Caco-2 (cell line): ENCODE measurements at regions not wholly inside any gene's neighbourhood (a gene's known extent, or its start where the extent isn't known, plus 50 kb on each side); places are given as distances from the start of the nearest gene placed in this dataset.

Experiments used
- BruUV-seq: library from RNA; stranded (reverse); fragments of 400-500 nt; replicated peaks from 2 replicates; lab custom pipeline; 2021; lab: Mats Ljungman, UMichigan
- CTCF ChIA-PET: fragments of 300-600 bp; sonication (Branson Sonifier 250); formaldehyde crosslinking; loops from one replicate; lab custom pipeline; 2022; ENCODE audit warnings: antibody characterized with exemption; lab: Charles Lee
- POLR2A ChIA-PET: fragments of 300-600 bp; sonication (Branson Sonifier 250); formaldehyde crosslinking; loops from one replicate; lab custom pipeline; 2022; ENCODE audit warnings: antibody characterized with exemption; lab: Charles Lee
- DNase-seq, 2 experiments: peaks; one replicate each; pipeline versions ENCODE4 v3.0.0 to v3.0.0-alpha.2; 2020 to 2022
- H3K27me3 ChIP-seq: replicated peaks from 2 replicates; pipeline ENCODE4 v1.6.0; 2011; ENCODE audit warnings: low read length; ENCODE audit not compliant: control insufficient read depth, insufficient read depth
- H3K36me3 ChIP-seq: 2 replicates; pipeline ENCODE4 v1.5.1; 2011; ENCODE audit warnings: low read length; ENCODE audit not compliant: control insufficient read depth, insufficient read depth
- H3K4me1 ChIP-seq: fragments of 250-450 bp; sonication (Bioruptor Pico); 2 replicates; pipeline ENCODE4 v1.5.1; 2020; ENCODE audit warnings: mild to moderate bottlenecking
- H3K4me3 ChIP-seq: 2 replicates; pipeline ENCODE4 v1.5.1; 2011; ENCODE audit warnings: low read depth, mild to moderate bottlenecking, control low read depth, low read length
- H3K9me3 ChIP-seq: fragments of 250-450 bp; sonication (Bioruptor Pico); 2 replicates; pipeline ENCODE4 v1.5.1; 2020; ENCODE audit warnings: mild to moderate bottlenecking, moderate library complexity
- H3K27ac Mint-ChIP-seq: one replicate; pipeline ENCODE4 v1.8.0; 2022; ENCODE audit warnings: mixed read lengths; ENCODE audit not compliant: unreplicated experiment
- H3K27me3 Mint-ChIP-seq: one replicate; pipeline ENCODE4 v1.8.0; 2022; ENCODE audit warnings: mixed read lengths; ENCODE audit not compliant: insufficient read depth, unreplicated experiment
- H3K36me3 Mint-ChIP-seq: one replicate; pipeline ENCODE4 v1.8.0; 2022; ENCODE audit warnings: mild to moderate bottlenecking, mixed read lengths; ENCODE audit not compliant: insufficient read depth, unreplicated experiment
- H3K4me1 Mint-ChIP-seq: one replicate; pipeline ENCODE4 v1.8.0; 2022; ENCODE audit warnings: low read depth, mixed read lengths; ENCODE audit not compliant: unreplicated experiment
- H3K4me3 Mint-ChIP-seq: one replicate; pipeline ENCODE4 v1.8.0; 2022; ENCODE audit warnings: mild to moderate bottlenecking, moderate library complexity, mixed read lengths; ENCODE audit not compliant: unreplicated experiment
- H3K9me3 Mint-ChIP-seq: one replicate; pipeline ENCODE4 v1.8.0; 2022; ENCODE audit warnings: mixed read lengths; ENCODE audit not compliant: unreplicated experiment
- CTCF ChIP-seq, 2 experiments: fragments of 200-600 bp in 1 of 2; IDR thresholded peaks; 1 replicate in 1 of 2; 2 replicates in 1 of 2; pipeline versions ENCODE4 v1.5.1 to v1.8.0; 2011 to 2022; ENCODE audit warnings: antibody characterized with exemption in 1 of 2, control low read depth in 1 of 2, inconsistent platforms in 1 of 2, low read depth in 1 of 2, low read length in 1 of 2, mild to moderate bottlenecking in 1 of 2, moderate library complexity in 1 of 2; ENCODE audit not compliant: insufficient read depth in 1 of 2, severe bottlenecking in 1 of 2, unreplicated experiment in 1 of 2
- intact Hi-C: fragments of 100-400 bp; cut with micrococcal nuclease; formaldehyde crosslinking; loops from one replicate; pipeline ENCODE4 v1.10.0; 2022; ENCODE audit not compliant: unreplicated experiment

GRCh38 chr13:56773148-56773547 lies 367.6 kb upstream of the PRR20A start:
- no peak overlapping the region for H3K4me3 Mint-ChIP-seq
- ChIA-PET POLR2A (no interaction called here), CTCF (no interaction called here)
- Histone ChIP-seq H3K27me3 (no peaks in the 10 kb centered on the region), H3K4me3 (no peak overlapping the region), H3K4me1 (no peaks in the 10 kb centered on the region), H3K36me3 (no peaks in the 10 kb centered on the region), H3K9me3 (no peaks in the 10 kb centered on the region)
- TF ChIP-seq CTCF (IDR thresholded peaks at IDR 0.05; ENCODE audit: insufficient read depth in 1 of 2, low read depth in 1 of 2, low read length in 1 of 2, severe bottlenecking in 1 of 2, unreplicated experiment in 1 of 2): no peak
- intact Hi-C loops: no loop called here
- no peaks in the 10 kb centered on the region for H3K36me3 Mint-ChIP-seq
- H3K27ac Mint-ChIP-seq: no peak overlapping the region
- no peaks in the 10 kb centered on the region for H3K4me1 Mint-ChIP-seq
- no peaks in the 10 kb centered on the region for H3K27me3 Mint-ChIP-seq
- no peaks in the 10 kb centered on the region for H3K9me3 Mint-ChIP-seq
- no TSS peak for BruUV-seq
- DNase-seq: no peak

DNA sequence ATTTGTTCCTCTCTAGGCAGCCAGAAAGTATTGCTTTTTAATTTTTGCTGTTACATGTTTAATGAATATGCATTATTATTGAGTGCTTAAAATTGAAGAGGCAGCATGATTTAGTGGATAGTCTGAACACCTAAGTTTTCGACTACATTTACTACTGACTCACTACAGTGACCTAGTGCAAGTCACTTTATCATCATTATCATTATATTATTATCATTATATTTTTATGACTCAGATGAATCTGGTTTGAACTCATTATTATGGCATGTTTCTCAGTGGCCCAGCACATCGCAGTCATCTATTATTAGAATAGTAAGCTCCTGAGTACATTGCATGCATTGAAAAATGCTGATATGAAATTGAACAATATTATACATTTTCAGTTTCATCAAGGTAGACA lies 351.2 kb upstream of the PRR20A start:
- H3K4me1 ChIP-seq: no peaks in the 10 kb centered on the region
- Mint-ChIP-seq H3K4me3 (no peak overlapping the region), H3K27ac (no peak overlapping the region), H3K27me3 (no peaks in the 10 kb centered on the region), H3K9me3 (no peaks in the 10 kb centered on the region), H3K36me3 (no peaks in the 10 kb centered on the region), H3K4me1 (no peaks in the 10 kb centered on the region)
- no peaks in the 10 kb centered on the region for H3K9me3 ChIP-seq
- BruUV-seq: no TSS peak
- no peak for TF ChIP-seq CTCF (IDR thresholded peaks at IDR 0.05; ENCODE audit: insufficient read depth in 1 of 2, low read depth in 1 of 2, low read length in 1 of 2, severe bottlenecking in 1 of 2, unreplicated experiment in 1 of 2)
- no peaks in the 10 kb centered on the region for H3K27me3 ChIP-seq
- ChIA-PET CTCF (no interaction called here), POLR2A (no interaction called here)
- H3K4me3 ChIP-seq: no peak overlapping the region
- intact Hi-C loops: no loop called here
- no peaks in the 10 kb centered on the region for H3K36me3 ChIP-seq
- no peak for DNase-seq

- Mint-ChIP-seq H3K9me3 (no peaks in the 10 kb centered on the region), H3K27ac (no peak overlapping the region), H3K4me3 (no peak overlapping the region), H3K36me3 (no peaks in the 10 kb centered on the region), H3K4me1 (no peaks in the 10 kb centered on the region), H3K27me3 (no peaks in the 10 kb centered on the region)
- H3K36me3 ChIP-seq: no peaks in the 10 kb centered on the region
- no peaks in the 10 kb centered on the region for H3K9me3 ChIP-seq
- no TSS peak for BruUV-seq
- no peaks in the 10 kb centered on the region for H3K27me3 ChIP-seq
- H3K4me1 ChIP-seq: no peaks in the 10 kb centered on the region
- DNase-seq: no peak
- intact Hi-C loops: no loop called here
- no peak for TF ChIP-seq CTCF (IDR thresholded peaks at IDR 0.05; ENCODE audit: insufficient read depth in 1 of 2, low read depth in 1 of 2, low read length in 1 of 2, severe bottlenecking in 1 of 2, unreplicated experiment in 1 of 2)
- ChIA-PET POLR2A (no interaction called here), CTCF (no interaction called here)
- no peak overlapping the region for H3K4me3 ChIP-seq
These were observed 303.6 kb upstream of the PRR20A start for GRCh38 chr13:56837161-56837560.
